HG03460 (cell line): ENCODE measurements at regions not wholly inside any gene's neighbourhood (a gene's known extent, or its start where the extent isn't known, plus 50 kb on each side); places are given as distances from the start of the nearest gene placed in this dataset.
"Not testable (repeated sequence)": the region's sequence is repeated elsewhere in the genome, so short reads cannot be mapped to it uniquely, and the experiment has no call there.

Experiments
- ATAC-seq: cut with Tn5 transposase; IDR thresholded peaks from one replicate; pipeline ENCODE4 v1.9.1; 2021; ENCODE audit not compliant: unreplicated experiment

DNA sequence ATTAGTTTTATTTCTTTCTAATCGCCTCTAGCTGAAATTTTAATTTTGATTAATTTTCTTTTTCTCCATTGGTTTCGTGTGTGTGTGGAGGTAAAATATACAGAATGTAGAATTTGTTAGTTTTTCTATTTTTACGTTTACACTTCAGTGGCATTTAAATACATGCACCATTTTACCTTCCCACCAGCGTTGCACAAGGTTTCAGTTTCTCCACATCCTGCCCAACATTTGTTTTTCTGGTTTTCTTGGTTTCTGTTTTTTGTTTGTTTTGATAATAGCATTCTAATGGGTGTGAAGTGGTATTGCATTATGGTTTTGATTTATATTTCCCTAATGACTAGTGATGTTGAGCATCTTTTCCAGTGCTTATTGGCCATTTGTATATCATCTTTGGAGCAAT is 871.4 kb upstream of the DEFB115 start:
- ATAC-seq: not testable (repeated sequence)

DNA sequence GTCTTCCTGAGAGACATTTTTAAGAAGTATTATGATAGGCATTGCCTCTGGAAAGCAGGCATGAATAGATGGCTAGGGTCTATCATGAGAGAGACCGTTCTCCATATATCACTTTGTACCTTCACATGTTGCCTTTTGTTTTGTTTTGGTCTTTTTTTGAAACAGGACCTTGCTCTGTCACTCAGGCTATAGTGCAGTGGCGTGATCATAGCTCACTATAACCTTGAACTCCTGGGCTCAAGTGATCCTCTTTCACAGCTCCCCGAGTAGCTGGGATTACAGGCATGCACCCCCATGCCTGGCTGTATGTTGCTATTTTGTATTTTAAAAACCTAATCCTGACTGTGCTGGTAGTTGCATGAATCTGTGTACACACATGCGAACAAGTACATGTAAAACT is 869.6 kb upstream of the DEFB115 start:
- ATAC-seq: not testable (repeated sequence)

DNA sequence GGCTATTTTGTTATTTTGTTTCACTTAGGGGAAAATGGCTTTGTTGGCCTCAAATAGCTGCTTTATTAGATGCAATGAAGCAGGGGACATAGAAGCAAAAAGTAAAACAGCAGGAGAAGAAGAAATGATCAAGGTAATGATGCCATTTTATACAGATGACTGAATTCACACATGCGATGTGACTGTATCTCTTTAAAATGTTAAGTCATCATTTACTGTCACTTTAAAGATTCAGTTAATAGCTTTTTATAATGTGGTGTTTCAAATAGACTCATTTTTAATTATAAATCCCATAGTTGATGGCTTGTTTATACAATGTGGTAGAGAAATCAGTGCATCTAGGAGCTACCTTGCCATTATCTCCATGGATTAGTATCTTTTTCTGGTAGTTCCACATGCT is 863.9 kb upstream of the DEFB115 start:
- ATAC-seq: not testable (repeated sequence)

DNA sequence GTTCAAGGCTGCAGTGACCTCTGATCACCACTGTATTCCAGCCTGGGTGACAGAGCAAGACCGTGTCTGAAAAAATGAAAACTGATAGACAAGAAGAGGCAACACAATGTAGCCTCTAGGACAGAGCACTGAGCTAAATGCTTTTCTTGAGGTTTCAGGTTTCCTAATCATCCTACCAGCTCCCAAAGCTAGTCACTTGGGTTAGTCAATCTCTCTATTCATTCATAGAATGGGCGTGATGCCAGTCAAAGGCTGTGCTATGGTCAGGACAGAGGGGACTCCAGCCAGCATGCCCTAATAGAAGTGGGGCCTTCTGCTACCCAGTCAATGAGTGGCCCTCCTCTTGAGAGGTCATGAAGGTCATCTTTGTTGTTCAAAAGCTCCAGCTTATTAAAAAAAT is 860.4 kb upstream of the DEFB115 start:
- not testable (repeated sequence) for ATAC-seq

DNA sequence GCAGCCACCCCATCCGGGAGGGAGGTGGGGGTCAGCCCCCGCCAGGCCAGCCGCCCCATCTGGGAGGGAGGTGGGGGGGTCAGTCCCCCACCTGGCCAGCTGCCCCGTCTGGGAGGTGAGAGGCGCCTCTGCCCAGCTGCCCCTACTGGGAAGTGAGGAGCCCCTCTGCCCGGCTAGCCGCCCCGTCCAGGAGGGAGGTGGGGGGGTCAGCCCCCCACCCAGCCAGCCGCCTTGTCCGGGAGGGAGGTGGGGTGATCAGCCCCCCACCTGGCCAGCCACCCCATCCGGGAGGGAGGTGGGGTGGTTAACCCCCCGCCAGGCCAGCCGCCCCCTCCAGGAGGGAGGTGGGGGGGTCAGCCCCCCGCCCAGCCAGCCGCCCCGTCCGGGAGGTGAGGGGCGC is 852.4 kb upstream of the DEFB115 start:
- not testable (repeated sequence) for ATAC-seq

DNA sequence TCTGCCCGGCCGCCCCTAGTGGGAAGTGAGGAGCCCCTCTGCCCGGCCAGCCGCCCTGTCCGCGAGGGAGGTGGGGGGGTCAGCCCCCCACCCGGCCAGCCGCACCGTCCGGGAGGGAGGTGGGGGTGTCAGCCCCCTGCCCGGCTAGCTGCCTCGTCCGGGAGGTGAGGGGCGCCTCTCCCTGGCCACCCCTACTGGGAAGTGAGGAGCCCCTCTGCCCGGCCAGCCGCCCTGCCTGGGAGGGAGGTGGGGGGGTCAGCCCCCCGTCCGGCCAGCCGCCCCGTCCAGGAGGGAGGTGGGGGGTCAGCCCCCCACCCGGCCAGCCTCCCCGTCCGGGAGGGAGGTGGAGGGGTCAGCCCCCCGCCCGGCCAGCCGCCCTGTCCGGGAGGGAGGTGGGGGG is 851.9 kb upstream of the DEFB115 start:
- not testable (repeated sequence) for ATAC-seq

DNA sequence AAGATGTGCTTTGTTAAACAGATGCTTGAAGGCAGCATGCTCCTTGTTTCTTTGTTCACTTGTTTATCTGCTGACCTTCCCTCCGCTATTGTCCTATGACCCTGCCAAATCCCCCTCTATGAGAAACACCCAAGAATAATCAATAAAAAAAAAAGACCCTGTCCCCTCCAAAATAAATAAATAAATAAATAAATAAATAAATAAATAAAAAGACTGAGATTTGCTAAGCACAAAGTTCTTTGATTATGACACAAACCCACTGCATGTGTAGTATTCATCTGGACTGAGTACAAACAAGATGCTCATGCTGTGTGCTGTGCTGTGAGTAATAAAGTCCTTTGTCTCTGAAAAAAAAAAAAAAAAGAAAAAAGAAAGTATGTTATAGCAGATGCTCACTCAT is 851.1 kb upstream of the DEFB115 start:
- ATAC-seq: not testable (repeated sequence)

DNA sequence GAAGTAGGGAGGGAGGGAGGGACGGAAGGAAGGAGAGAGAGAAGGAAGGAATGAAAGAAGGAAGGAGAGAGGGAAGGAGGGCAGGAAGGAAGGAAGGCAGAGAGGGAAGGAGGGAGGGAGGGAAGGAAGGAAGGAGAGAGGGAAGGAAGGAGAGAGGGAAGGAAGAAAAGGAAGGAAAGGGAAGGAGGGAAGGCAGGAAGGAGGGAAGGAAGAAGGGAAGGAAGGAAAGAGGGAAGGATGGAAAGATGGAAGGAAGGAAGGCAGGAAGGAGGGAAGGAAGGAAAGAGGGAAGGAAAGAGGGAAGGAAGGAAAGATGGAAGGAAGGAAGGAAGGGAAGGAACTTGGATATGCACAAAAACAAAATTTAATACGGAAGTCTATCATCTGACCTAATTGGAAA is 844.5 kb upstream of the DEFB115 start:
- no peak for ATAC-seq

DNA sequence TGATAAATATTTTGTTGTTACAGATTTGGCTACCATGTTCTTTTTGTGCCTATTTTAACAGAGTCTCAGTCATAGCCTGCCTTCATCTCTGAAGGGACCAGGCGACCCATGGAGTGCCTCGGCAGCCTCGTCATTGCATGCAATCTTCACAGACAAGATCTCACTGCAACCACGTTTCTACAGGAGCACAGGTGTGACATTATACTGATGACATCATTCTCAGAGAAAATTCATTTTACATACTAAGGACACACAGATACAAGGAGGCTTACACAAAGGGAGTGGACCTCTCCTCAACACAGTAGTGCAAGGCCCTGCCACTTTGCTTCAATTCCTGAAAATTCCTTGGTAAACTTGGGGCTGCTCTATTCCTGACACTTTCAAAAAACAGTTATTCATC is 840.1 kb upstream of the DEFB115 start:
- not testable (repeated sequence) for ATAC-seq

DNA sequence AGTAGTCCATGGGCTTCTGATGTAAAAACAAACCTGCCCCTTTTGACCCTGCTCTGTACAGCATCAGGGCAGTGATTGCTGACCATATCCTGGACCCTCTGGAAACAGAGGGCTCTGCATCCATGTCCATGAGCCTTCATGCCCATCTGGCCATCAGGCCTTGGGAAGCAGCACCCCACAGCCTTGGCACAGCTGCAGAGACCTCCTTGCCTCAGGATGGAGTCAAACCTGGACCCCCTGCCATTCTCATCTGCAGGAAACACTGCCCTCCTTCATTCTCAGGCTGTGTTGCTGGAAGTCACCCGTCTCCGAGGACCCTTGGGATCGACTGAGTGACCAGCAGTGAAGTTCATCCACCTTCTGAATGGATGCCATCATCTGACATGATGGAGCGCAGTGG is 839.1 kb upstream of the DEFB115 start:
- not testable (repeated sequence) for ATAC-seq

DNA sequence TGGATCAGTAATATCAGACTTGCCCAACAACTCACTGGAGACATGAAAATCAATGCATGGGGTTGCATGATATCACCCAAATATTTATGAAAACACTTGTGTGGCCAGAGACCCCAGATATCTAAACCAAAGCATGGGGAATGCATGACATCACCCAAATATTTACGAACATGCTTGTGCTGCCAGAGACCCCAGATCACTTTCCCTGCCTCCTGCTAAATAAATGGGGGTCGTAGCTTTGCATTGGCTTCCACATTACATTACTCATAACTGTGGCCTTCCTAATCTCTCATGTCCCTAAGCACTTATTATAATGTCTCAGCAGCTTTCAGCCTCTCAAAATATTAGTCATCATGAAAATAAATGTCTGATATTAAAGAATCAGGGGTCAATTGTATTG is 838.0 kb upstream of the DEFB115 start:
- no peak for ATAC-seq

DNA sequence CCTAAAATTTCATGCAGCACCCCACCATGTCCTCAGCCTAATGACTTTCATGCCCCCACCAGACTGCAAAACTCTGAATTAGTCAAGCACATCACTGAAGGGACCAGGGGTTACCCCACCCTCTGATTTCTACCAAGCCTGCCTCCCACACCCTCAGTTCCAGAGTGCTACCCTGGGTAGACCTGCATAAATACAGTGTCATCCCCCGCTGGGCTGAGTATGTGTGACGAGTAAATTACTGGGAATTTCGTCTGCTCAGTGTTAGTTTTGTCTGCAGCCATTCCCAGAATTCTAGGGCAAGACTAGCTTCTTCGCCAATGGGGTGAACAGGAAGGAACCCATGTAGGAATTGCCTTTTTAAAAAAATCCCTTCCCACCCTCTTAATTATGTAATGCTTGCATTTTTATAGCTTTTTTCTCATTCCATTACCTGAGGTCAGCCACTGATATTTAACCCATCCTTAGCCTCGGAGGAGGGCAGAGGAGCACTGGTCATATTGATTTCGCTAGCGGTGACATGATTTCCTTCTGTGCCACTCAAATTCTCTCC is 837.5 kb upstream of the DEFB115 start:
- not testable (repeated sequence) for ATAC-seq
